Aorta (tissue), 5 donors: ENCODE measurements at regions not wholly inside any gene's neighbourhood (a gene's known extent, or its start where the extent isn't known, plus 50 kb on each side); places are given as distances from the start of the nearest gene placed in this dataset.

Source experiments
- ATAC-seq: fragments of 200-7000 bp; cut with Tn5 transposase; one replicate; pipeline ENCODE4 v1.9.1; 2022; ENCODE audit warnings: moderate library complexity; ENCODE audit not compliant: low FRiP score
- DNase-seq, 2 donors: peaks; one replicate each; pipeline ENCODE4 v3.0.0-alpha.2; 2020
- H3K27ac ChIP-seq, 2 donors: one replicate each; pipeline ENCODE4 v1.5.1; 2013; ENCODE audit warnings: low read length in 2 of 2, mild to moderate bottlenecking in 2 of 2, moderate library complexity in 2 of 2, control low read depth in 1 of 2, inconsistent platforms in 1 of 2, low read depth in 1 of 2
- H3K27me3 ChIP-seq, 2 donors: one replicate each; pipeline ENCODE4 v1.6.1; 2013; ENCODE audit warnings: control low read depth in 1 of 2, low read length in 1 of 2, mild to moderate bottlenecking in 1 of 2, moderate library complexity in 1 of 2; ENCODE audit not compliant: insufficient read depth in 2 of 2, control insufficient read depth in 1 of 2
- H3K36me3 ChIP-seq, 2 donors: one replicate each; pipeline ENCODE4 v1.6.1; 2013; ENCODE audit warnings: control low read depth in 1 of 2, low read length in 1 of 2, mild to moderate bottlenecking in 1 of 2; ENCODE audit not compliant: insufficient read depth in 2 of 2, control insufficient read depth in 1 of 2
- H3K4me1 ChIP-seq, 2 donors: one replicate each; pipeline ENCODE4 v1.6.1; 2013; ENCODE audit warnings: low read length in 2 of 2, control low read depth in 1 of 2, mild to moderate bottlenecking in 1 of 2, moderate library complexity in 1 of 2; ENCODE audit not compliant: insufficient read depth in 2 of 2, control insufficient read depth in 1 of 2
- H3K4me3 ChIP-seq, 2 donors: one replicate each; pipeline ENCODE4 v1.5.1; 2013; ENCODE audit warnings: low read length in 2 of 2, control low read depth in 1 of 2, mild to moderate bottlenecking in 1 of 2
- H3K9me3 ChIP-seq: one replicate; pipeline ENCODE4 v1.6.1; 2013; ENCODE audit warnings: mild to moderate bottlenecking, low read length; ENCODE audit not compliant: control insufficient read depth
- WGBS, 2 donors: extraction: QIAGEN DNeasy Blood & Tissue Kit; methylation state at CpG; one replicate each; pipeline ENCODE4 v1.1.7; 2013; 5-methylcytosine and 5-hydroxymethylcytosine counted together
- intact Hi-C, 2 donors: fragments of 100-400 bp; cut with DNase I; formaldehyde crosslinking; loops; one replicate each; pipeline versions ENCODE4 v1.14.2 to v1.15.0; 2022
- donor health status: healthy with polysubstance abuse.
- donor health status: Bipolar disorder and iron deficiency.
- donor health status: DM: no; HTN: no; CAD: no.
- donor health status: DM: no; HTN: no; CAD: no.
- donor health status: DM: yes; HTN: yes; CAD: no.

DNA sequence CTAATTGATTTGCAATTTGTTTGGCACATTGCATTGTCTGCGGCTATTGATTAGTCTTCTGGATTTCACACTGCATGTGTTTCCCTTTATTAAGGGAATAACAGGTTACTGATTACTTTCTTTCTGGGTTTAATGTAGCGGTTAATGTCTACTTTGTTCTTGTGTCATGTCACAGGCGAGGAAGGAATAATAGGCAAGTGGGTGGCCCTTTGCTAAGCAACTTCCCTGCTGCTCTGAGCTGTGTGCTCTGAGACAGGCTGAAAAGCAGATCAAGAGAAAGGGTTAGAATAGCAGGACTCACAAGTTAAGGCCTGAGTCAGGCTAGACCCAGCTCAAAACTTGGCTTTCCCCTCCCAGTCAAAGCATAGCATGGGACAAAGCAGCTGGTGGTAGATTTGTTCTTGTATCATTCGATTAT lies 77.2 kb downstream of the NKX2-1 start:
- DNase-seq (no peak), ATAC-seq (no peak)
- WGBS, 2 donors, result 50 to 54% methylated on average over 4 of the region's 4 CpGs
- Histone ChIP-seq H3K27ac (no peak overlapping the region), H3K9me3 (no peaks in the 10 kb centered on the region), H3K36me3 (no peaks in the 10 kb centered on the region), H3K27me3 (no peaks in the 10 kb centered on the region), H3K4me1 (no peaks in the 10 kb centered on the region), H3K4me3 (no peak overlapping the region)
- intact Hi-C loops, result no loop called here

DNA sequence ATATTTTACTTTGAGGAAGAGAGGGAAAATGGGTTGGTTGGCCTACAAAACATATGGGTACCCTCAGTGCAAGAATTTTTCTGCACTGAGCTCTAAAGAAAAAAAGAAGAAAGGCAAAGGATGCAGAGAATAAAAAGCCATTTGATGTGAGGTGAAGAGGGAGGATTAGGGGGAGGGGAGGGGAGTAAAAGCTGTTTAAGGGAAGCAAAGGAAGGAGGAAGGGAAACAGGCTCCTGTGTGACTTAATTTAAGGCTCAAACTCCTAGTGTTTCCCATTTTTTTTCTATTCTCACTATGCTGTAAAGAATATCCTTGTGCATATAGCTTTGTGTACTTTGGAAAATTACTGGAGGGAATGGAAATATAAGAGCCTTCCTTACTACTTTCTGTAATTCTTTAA lies 78.7 kb downstream of the NKX2-1 start:
- H3K27me3 ChIP-seq, result no peaks in the 10 kb centered on the region

DNA sequence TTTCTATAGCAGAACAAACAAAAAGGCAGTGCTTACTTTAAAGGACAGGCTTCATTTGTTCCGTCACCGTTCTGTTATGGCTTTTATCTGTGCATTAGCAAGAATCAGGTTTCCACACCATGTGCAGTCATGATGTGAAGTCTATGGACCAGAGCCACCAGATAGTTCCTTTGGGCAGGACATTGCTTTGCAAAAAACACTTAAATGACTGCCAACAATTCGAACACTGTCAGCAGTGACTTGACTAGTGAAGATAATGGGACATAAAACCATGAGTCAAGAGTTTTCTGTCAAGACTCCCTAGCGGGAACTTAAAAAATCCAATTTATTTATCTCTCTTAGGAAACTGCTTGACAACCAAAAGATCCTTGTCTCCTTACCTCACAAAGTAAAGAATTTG lies 80.3 kb downstream of the NKX2-1 start:
- intact Hi-C loops, result no loop called here
- 19 to 26% methylated on average over 4 of the region's 4 CpGs for WGBS, 2 donors
- no peak for ATAC-seq

More for the DNA sequence above, 78.7 kb downstream of the NKX2-1 start:
- no peak for ATAC-seq
- no peak for DNase-seq
- H3K9me3 ChIP-seq, result no peaks in the 10 kb centered on the region
- intact Hi-C loops, result no loop called here
- no peak overlapping the region for H3K4me3 ChIP-seq
- no peak overlapping the region for H3K27ac ChIP-seq
- no peaks in the 10 kb centered on the region for H3K4me1 ChIP-seq
- no peaks in the 10 kb centered on the region for H3K36me3 ChIP-seq

DNA sequence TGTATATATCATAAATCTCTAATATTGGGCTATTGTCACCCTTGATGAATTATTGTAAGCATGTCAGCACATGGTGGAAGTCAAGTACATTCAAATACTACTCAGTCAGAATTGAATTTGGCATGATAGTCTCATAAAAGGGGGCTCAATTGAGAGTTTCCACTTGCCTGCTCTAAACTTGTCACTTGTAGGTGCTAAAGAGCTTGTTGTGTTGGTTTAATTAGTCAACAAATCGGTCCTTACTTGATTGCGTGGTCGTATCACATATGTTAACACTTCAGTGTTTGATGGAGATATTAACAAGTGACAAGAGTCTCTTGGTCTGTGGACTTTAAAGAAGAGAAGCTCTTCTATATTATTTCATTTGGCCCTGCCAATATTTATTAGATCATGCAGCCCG lies 81.1 kb downstream of the NKX2-1 start:
- intact Hi-C loops, result no loop called here
- ATAC-seq (no peak), DNase-seq (no peak)

More for the DNA sequence above, 80.3 kb downstream of the NKX2-1 start:
- no peaks in the 10 kb centered on the region for H3K9me3 ChIP-seq
- DNase-seq, result no peak
- no peak overlapping the region for H3K27ac ChIP-seq
- no peaks in the 10 kb centered on the region for H3K36me3 ChIP-seq
- H3K27me3 ChIP-seq, result no peaks in the 10 kb centered on the region
- H3K4me3 ChIP-seq, result no peak overlapping the region
- H3K4me1 ChIP-seq, result no peaks in the 10 kb centered on the region

DNA sequence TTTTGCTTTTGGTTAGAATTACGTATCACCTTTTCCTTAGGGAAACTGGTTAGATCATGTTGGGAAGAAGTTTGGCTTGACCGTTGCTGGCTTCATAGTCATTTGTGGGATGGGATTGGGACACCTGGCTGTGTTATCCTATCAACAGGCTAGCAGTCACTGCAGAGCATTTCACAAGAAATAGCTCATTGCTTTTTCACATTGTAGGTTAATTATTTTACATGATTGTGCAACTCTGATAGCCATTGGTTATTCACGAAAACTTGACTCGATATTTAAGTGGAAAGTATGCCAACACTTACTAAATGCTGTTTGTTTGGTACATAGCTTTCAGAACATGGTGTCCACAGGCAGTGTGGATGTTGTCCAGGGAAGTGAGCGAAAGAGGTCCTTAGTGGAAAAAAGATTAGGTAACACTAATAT lies 89.4 kb downstream of the NKX2-1 start:
- no peaks in the 10 kb centered on the region for H3K4me1 ChIP-seq
- H3K9me3 ChIP-seq, result peaks cover 2% of the 10 kb centered on the region
- H3K4me3 ChIP-seq, result no peak overlapping the region
- intact Hi-C loops, result no loop called here
- H3K36me3 ChIP-seq, result no peaks in the 10 kb centered on the region
- 69 to 75% methylated on average over 5 of the region's 5 CpGs for WGBS, 2 donors
- no peak for ATAC-seq
- DNase-seq, result no peak
- no peaks in the 10 kb centered on the region for H3K27me3 ChIP-seq
- H3K27ac ChIP-seq, result no peak overlapping the region

More for the DNA sequence above, 81.1 kb downstream of the NKX2-1 start:
- Histone ChIP-seq H3K27me3 (no peaks in the 10 kb centered on the region), H3K4me3 (no peak overlapping the region), H3K9me3 (no peaks in the 10 kb centered on the region), H3K36me3 (no peaks in the 10 kb centered on the region), H3K27ac (no peak overlapping the region), H3K4me1 (no peaks in the 10 kb centered on the region)
- 28 to 40% methylated on average over 4 of the region's 4 CpGs for WGBS, 2 donors

DNA sequence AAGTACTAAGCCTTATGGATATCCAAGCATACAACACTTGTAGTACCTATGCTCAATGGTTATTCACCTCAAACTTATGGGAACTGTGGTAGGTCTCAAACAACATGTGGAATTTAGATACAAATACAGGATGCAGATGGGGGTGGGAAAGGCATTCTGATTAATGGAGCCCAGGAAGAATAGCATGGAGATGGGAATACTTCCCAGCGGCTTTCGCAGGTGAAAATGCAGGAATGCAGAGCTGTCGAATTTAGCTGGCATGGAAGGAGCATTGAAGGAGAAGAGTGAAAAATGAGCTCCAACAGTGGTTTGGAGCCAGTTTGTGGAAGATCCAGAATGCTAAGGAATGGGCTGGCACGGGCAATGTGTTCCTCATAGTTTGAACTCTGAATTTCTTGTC lies 89.9 kb downstream of the NKX2-1 start:
- H3K27ac ChIP-seq, result no peak overlapping the region
- ATAC-seq (no peak), DNase-seq (no peak)
- H3K36me3 ChIP-seq, result no peaks in the 10 kb centered on the region
- peaks cover 2% of the 10 kb centered on the region for H3K9me3 ChIP-seq
- WGBS, 2 donors, result 41 to 43% methylated on average over 4 of the region's 4 CpGs
- H3K4me3 ChIP-seq, result no peak overlapping the region
- intact Hi-C loops, result no loop called here
- no peaks in the 10 kb centered on the region for H3K27me3 ChIP-seq
- H3K4me1 ChIP-seq, result no peaks in the 10 kb centered on the region

DNA sequence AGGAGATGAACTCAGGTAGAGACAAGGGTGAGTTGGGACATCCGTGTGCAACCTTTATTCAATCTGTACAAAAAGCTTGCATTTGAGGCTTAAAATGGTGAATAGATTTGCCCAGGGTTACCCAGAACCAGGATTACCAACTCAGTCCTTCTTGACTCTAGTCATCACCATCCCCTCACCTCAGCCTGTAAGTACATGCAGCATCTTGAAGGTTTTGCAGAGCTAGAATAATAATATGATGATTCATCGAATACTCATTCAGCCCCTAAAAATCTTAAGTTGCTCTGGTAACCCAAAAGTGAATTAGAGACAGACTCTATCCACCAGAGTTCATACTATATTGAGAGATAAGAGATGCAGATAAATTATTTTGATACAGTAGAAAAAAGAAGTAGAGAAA lies 90.3 kb downstream of the NKX2-1 start:
- 82 to 88% methylated on average over 2 of the region's 2 CpGs for WGBS, 2 donors
- intact Hi-C loops, result loop anchor here in 1 of 2 donors (10.0 kb wide), 1 partner anchor 85 kb away; no protein-coding TSS in a partner anchor
- Histone ChIP-seq H3K27ac (no peak overlapping the region), H3K4me3 (no peak overlapping the region), H3K27me3 (peaks cover 0 to under 1% of the 10 kb centered on the region in 2 donors), H3K9me3 (peaks cover 2% of the 10 kb centered on the region), H3K36me3 (no peaks in the 10 kb centered on the region), H3K4me1 (no peaks in the 10 kb centered on the region)
- ATAC-seq (no peak), DNase-seq (no peak)

DNA sequence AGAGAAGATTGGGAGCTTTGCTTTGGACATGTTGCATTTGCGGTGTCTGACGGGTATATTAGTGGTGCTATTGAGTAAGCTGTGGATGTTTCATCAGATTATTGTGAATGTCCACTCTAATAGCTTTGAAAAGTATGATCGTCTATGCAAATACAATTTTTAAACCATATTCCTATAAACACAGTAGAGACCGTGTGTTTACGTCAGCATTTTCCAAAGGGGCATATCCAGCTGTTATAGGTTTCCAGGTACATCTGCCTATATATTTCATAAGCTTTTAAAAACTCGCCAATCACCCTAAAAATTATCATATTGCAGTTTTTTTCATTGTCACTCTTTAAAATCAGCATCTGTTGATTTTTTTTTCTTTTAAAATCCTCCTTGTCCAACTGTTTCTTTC lies 91.7 kb downstream of the NKX2-1 start:
- no peak for ATAC-seq
- Histone ChIP-seq H3K27me3 (peaks cover 0 to 2% of the 10 kb centered on the region in 2 donors), H3K4me1 (no peaks in the 10 kb centered on the region), H3K4me3 (no peak overlapping the region), H3K9me3 (peaks cover 2% of the 10 kb centered on the region), H3K27ac (no peak overlapping the region), H3K36me3 (no peaks in the 10 kb centered on the region)
- no peak for DNase-seq
- WGBS, 2 donors, result 73 to 88% methylated on average over 6 of the region's 6 CpGs
- intact Hi-C loops, result loop anchor here in 1 of 2 donors (10.0 kb wide), 1 partner anchor 84 kb away; no protein-coding TSS in a partner anchor

DNA sequence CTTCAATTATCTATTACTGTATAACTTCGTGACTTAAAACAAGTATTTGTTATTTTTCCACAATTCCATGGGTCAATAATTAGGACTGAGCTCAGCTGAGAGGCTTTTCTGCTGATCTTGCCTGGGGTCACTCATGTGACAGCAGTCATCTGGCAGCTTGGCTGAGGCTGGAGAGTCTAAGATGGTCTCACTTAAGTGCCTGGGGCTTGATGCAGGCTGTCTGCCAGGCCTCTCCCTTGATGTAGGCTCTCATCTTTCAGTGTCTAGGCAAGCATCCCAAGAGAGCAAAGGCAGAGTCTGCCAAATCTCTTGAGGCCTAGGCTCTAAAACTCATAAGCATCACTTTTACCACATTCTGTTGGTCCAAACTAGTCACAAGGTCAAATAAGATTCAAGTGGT lies 93.2 kb downstream of the NKX2-1 start:
- Histone ChIP-seq H3K4me3 (no peak overlapping the region), H3K27me3 (peaks cover 0 to 2% of the 10 kb centered on the region in 2 donors), H3K4me1 (no peaks in the 10 kb centered on the region), H3K36me3 (no peaks in the 10 kb centered on the region), H3K9me3 (peaks cover 2% of the 10 kb centered on the region), H3K27ac (no peak overlapping the region)
- intact Hi-C loops, result loop anchor here in 1 of 2 donors (10.0 kb wide), 1 partner anchor 82 kb away; no protein-coding TSS in a partner anchor
- DNase-seq, result no peak
- ATAC-seq, result no peak
- 67 to 84% methylated on average over 1 of the region's 1 CpG for WGBS, 2 donors
